ENCODE measurements at regions not wholly inside any gene's neighbourhood (a gene's known extent, or its start where the extent isn't known, plus 50 kb on each side); places are given as distances from the start of the nearest gene placed in this dataset.

GRCh38 chr7:47724335-47724982 is 142.5 kb upstream of the TNS3 start:
- Histone ChIP-seq H3K27me3 (ENCODE audit: insufficient read depth, low read length) (no peaks in the 10 kb centered on the region), H3K36me3 (ENCODE audit: insufficient read depth, low read length) (no peaks in the 10 kb centered on the region), H3K4me1 (ENCODE audit: insufficient read depth, low read length) (no peaks in the 10 kb centered on the region), H3K9me3 (ENCODE audit: control insufficient read depth in 1 of 2, low read length in 2 of 2) (no peaks in the 10 kb centered on the region), H3K27ac (ENCODE audit: low read depth, low read length) (no peak overlapping the region), H3K4me3 (ENCODE audit: low read length in 2 of 2) (no peak overlapping the region)
- H3K9me3 Mint-ChIP-seq, result no peaks in the 10 kb centered on the region
- ChIA-PET POLR2A (ENCODE audit: partially characterized antibody) (no interaction called here), CTCF (ENCODE audit: partially characterized antibody) (no interaction called here)
- no peaks in the 10 kb centered on the region for H3K36me3 Mint-ChIP-seq
- no peak overlapping the region for H3K4me3 Mint-ChIP-seq
- no peaks in the 10 kb centered on the region for H3K4me1 Mint-ChIP-seq
- intact Hi-C loops (cut with micrococcal nuclease), result no loop called here
- H3K27ac Mint-ChIP-seq, result no peak overlapping the region
- no peak for DNase-seq
- H3K27me3 Mint-ChIP-seq, result peaks cover 0 to 2% of the 10 kb centered on the region in 2 donors

- H3K36me3 ChIP-seq (ENCODE audit: insufficient read depth, low read length), result no peaks in the 10 kb centered on the region
- no peak overlapping the region for H3K4me3 ChIP-seq (ENCODE audit: low read length in 2 of 2)
- H3K27me3 Mint-ChIP-seq, result no peaks in the 10 kb centered on the region
- no peaks in the 10 kb centered on the region for H3K4me1 Mint-ChIP-seq
- no peak overlapping the region for H3K27ac Mint-ChIP-seq
- ChIA-PET CTCF (ENCODE audit: partially characterized antibody) (no interaction called here), POLR2A (ENCODE audit: partially characterized antibody) (no interaction called here)
- H3K27me3 ChIP-seq (ENCODE audit: insufficient read depth, low read length), result no peaks in the 10 kb centered on the region
- no peaks in the 10 kb centered on the region for H3K36me3 Mint-ChIP-seq
- DNase-seq, result no peak
- no peaks in the 10 kb centered on the region for H3K9me3 ChIP-seq (ENCODE audit: control insufficient read depth in 1 of 2, low read length in 2 of 2)
- no peaks in the 10 kb centered on the region for H3K9me3 Mint-ChIP-seq
- no peaks in the 10 kb centered on the region for H3K4me1 ChIP-seq (ENCODE audit: insufficient read depth, low read length)
- H3K27ac ChIP-seq (ENCODE audit: low read depth, low read length), result no peak overlapping the region
- intact Hi-C loops (cut with micrococcal nuclease), result no loop called here
- no peak overlapping the region for H3K4me3 Mint-ChIP-seq
Measured at GRCh38 chr7:47722126-47722525, 140.2 kb upstream of the TNS3 start.

DNA sequence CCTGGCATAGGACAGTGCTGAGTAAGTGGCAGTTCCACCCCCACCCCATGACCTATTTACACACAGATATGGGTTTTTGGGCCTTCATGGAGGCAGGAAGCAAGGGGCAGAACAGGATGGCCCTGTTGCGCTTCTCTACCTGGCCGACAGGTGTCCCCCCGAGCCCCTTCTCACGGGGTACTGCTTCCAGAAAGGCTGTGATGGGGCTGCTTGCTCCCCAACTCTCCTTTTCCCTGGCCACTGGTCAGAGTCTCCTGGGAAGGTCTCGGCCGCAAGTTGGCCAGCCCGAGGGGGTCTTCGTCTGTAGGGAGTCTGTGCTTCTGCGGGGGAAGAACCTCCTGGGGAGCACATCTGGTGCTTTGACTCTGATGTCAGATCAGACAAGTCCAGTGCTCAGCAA is 139.8 kb upstream of the TNS3 start:
- Histone ChIP-seq H3K27me3 (ENCODE audit: insufficient read depth, low read length) (no peaks in the 10 kb centered on the region), H3K27ac (ENCODE audit: low read depth, low read length) (no peak overlapping the region), H3K4me1 (ENCODE audit: insufficient read depth, low read length) (no peaks in the 10 kb centered on the region), H3K4me3 (ENCODE audit: low read length in 2 of 2) (no peak overlapping the region), H3K36me3 (ENCODE audit: insufficient read depth, low read length) (no peaks in the 10 kb centered on the region), H3K9me3 (ENCODE audit: control insufficient read depth in 1 of 2, low read length in 2 of 2) (no peaks in the 10 kb centered on the region)
- Mint-ChIP-seq H3K4me3 (no peak overlapping the region), H3K27ac (no peak overlapping the region), H3K27me3 (no peaks in the 10 kb centered on the region), H3K4me1 (no peaks in the 10 kb centered on the region), H3K9me3 (no peaks in the 10 kb centered on the region), H3K36me3 (no peaks in the 10 kb centered on the region)
- ChIA-PET CTCF (ENCODE audit: partially characterized antibody) (no interaction called here), POLR2A (ENCODE audit: partially characterized antibody) (no interaction called here)
- intact Hi-C loops (cut with micrococcal nuclease), result no loop called here
- DNase-seq, result no peak

DNA sequence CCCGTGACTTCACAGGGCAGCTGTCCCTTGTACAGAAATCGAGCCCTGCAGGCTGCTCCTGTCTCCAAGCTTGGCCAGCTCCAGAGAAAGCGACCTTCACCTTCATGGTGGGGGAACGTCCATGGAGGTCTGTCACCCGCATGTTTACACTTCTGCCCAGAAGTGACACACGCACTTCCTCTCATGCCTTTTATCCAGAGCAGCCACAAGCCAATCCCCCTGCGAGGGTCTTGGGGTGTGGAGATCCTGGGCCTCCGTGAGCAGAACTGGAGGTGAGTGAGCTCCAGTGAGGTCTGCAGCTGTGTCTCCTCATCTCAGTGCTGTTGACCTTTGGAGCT is 139.0 kb upstream of the TNS3 start:
- H3K27me3 Mint-ChIP-seq, result no peaks in the 10 kb centered on the region
- H3K36me3 ChIP-seq (ENCODE audit: insufficient read depth, low read length), result no peaks in the 10 kb centered on the region
- no peak for DNase-seq
- H3K27me3 ChIP-seq (ENCODE audit: insufficient read depth, low read length), result no peaks in the 10 kb centered on the region
- intact Hi-C loops (cut with micrococcal nuclease), result no loop called here
- H3K9me3 ChIP-seq (ENCODE audit: control insufficient read depth in 1 of 2, low read length in 2 of 2), result no peaks in the 10 kb centered on the region
- no peaks in the 10 kb centered on the region for H3K36me3 Mint-ChIP-seq
- ChIA-PET CTCF (ENCODE audit: partially characterized antibody) (no interaction called here), POLR2A (ENCODE audit: partially characterized antibody) (no interaction called here)
- H3K4me1 ChIP-seq (ENCODE audit: insufficient read depth, low read length), result no peaks in the 10 kb centered on the region
- H3K4me1 Mint-ChIP-seq, result no peaks in the 10 kb centered on the region
- H3K4me3 Mint-ChIP-seq, result no peak overlapping the region
- H3K4me3 ChIP-seq (ENCODE audit: low read length in 2 of 2), result no peak overlapping the region
- H3K27ac Mint-ChIP-seq, result no peak overlapping the region
- H3K9me3 Mint-ChIP-seq, result no peaks in the 10 kb centered on the region
- H3K27ac ChIP-seq (ENCODE audit: low read depth, low read length), result no peak overlapping the region

DNA sequence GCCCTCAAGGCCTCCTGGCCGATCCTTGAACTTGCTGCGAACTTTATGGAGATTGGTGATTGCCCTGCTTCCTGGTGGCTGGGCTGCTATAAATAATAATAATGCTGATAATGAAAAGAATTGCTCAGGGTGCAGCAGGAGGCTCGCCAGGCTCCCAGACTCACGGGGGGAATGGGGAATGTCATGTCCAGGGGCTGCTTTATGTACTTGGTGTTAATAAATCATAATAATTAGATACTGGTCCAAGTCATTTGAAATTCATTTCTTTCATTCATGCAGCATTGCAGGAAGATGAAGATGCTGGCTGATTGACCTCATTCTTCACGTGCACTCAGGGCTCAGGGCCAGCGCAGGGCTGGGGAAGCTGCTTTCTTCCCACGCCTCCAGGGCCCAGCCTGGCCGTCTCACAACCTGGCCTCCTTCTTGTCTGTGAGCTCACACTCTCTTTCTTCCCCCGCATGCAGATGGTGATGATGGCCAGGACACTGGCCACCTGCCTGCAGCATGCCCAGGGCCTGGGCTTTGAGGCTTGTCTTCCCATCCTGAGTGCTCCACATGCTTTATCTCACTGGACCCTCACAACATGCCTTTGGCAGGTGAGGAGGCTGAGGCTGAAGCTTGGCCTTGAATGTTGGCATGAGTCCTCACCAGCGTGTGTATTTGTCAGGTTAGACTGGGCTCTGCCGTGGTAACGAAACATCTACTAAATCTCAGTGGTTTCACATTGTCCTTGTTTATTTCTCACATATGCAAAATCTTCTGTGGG is 138.4 kb upstream of the TNS3 start:
- intact Hi-C loops (cut with micrococcal nuclease), result no loop called here
- ChIA-PET POLR2A (ENCODE audit: partially characterized antibody) (no interaction called here), CTCF (ENCODE audit: partially characterized antibody) (no interaction called here)
- Histone ChIP-seq H3K27ac (ENCODE audit: low read depth, low read length) (no peak overlapping the region), H3K36me3 (ENCODE audit: insufficient read depth, low read length) (no peaks in the 10 kb centered on the region), H3K4me1 (ENCODE audit: insufficient read depth, low read length) (no peaks in the 10 kb centered on the region), H3K9me3 (ENCODE audit: control insufficient read depth in 1 of 2, low read length in 2 of 2) (no peaks in the 10 kb centered on the region), H3K27me3 (ENCODE audit: insufficient read depth, low read length) (no peaks in the 10 kb centered on the region), H3K4me3 (ENCODE audit: low read length in 2 of 2) (no peak overlapping the region)
- Mint-ChIP-seq H3K36me3 (no peaks in the 10 kb centered on the region), H3K27ac (no peak overlapping the region), H3K4me3 (no peak overlapping the region), H3K27me3 (no peaks in the 10 kb centered on the region), H3K4me1 (no peaks in the 10 kb centered on the region), H3K9me3 (no peaks in the 10 kb centered on the region)
- DNase-seq, result no peak

GRCh38 chr7:47719675-47720074 is 137.8 kb upstream of the TNS3 start:
- Mint-ChIP-seq H3K4me3 (no peak overlapping the region), H3K36me3 (no peaks in the 10 kb centered on the region), H3K4me1 (no peaks in the 10 kb centered on the region), H3K27me3 (no peaks in the 10 kb centered on the region), H3K27ac (no peak overlapping the region), H3K9me3 (no peaks in the 10 kb centered on the region)
- no peak for DNase-seq
- intact Hi-C loops (cut with micrococcal nuclease), result no loop called here
- Histone ChIP-seq H3K27me3 (ENCODE audit: insufficient read depth, low read length) (no peaks in the 10 kb centered on the region), H3K4me1 (ENCODE audit: insufficient read depth, low read length) (no peaks in the 10 kb centered on the region), H3K4me3 (ENCODE audit: low read length in 2 of 2) (no peak overlapping the region), H3K36me3 (ENCODE audit: insufficient read depth, low read length) (no peaks in the 10 kb centered on the region), H3K9me3 (ENCODE audit: control insufficient read depth in 1 of 2, low read length in 2 of 2) (no peaks in the 10 kb centered on the region), H3K27ac (ENCODE audit: low read depth, low read length) (no peak overlapping the region)
- POLR2A ChIA-PET (ENCODE audit: partially characterized antibody), result no interaction called here
- CTCF ChIA-PET (ENCODE audit: partially characterized antibody), result no interaction called here

DNA sequence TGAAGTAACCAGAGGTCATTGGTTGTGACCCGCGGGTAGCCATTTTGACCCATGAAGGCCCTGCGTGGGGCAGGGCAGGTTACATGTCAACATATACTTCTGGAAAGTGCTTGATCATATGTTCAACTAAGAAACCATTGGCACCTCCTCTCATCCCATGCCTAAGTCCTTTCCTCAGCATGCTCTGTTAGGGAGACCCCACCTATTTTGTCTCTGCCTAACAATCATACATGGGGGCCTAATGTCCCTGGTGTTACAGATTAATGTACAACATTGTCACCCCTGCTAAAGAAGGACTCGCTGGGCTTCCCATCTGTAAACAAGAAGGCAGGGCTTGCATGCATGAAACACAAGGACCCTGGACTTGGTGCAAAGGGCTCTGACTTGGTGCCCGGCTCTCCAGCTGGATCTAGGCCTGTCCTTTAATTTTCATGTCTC is 133.7 kb upstream of the TNS3 start:
- Histone ChIP-seq H3K27me3 (ENCODE audit: insufficient read depth, low read length) (no peaks in the 10 kb centered on the region), H3K4me1 (ENCODE audit: insufficient read depth, low read length) (no peaks in the 10 kb centered on the region), H3K27ac (ENCODE audit: low read depth, low read length) (no peak overlapping the region), H3K4me3 (ENCODE audit: low read length in 2 of 2) (no peak overlapping the region), H3K36me3 (ENCODE audit: insufficient read depth, low read length) (no peaks in the 10 kb centered on the region), H3K9me3 (ENCODE audit: control insufficient read depth in 1 of 2, low read length in 2 of 2) (no peaks in the 10 kb centered on the region)
- Mint-ChIP-seq H3K27me3 (no peaks in the 10 kb centered on the region), H3K4me1 (no peaks in the 10 kb centered on the region), H3K9me3 (no peaks in the 10 kb centered on the region), H3K36me3 (no peaks in the 10 kb centered on the region), H3K27ac (no peak overlapping the region), H3K4me3 (no peak overlapping the region)
- intact Hi-C loops (cut with micrococcal nuclease), result no loop called here
- POLR2A ChIA-PET (ENCODE audit: partially characterized antibody), result no interaction called here
- no peak for DNase-seq
- CTCF ChIA-PET (ENCODE audit: partially characterized antibody), result no interaction called here
